Stimulated activated CD4-positive, alpha-beta T cell treated with anti-CD3 and anti-CD28 coated beads, Interleukin-1b, Interleukin-23, amount 100 ng/mL, for 24 hours (primary cell): ENCODE measurements at regions not wholly inside any gene's neighbourhood (a gene's known extent, or its start where the extent isn't known, plus 50 kb on each side); places are given as distances from the start of the nearest gene placed in this dataset.
"Not testable (repeated sequence)": the region's sequence is repeated elsewhere in the genome, so short reads cannot be mapped to it uniquely, and the experiment has no call there.

Experiments
- DNase-seq, 4 experiments: peaks; one replicate each; pipeline ENCODE4 v3.0.0-alpha.2; 2020; ENCODE audit warnings: low read depth in 4 of 4, low spot score in 1 of 4

GRCh38 chr17:62322313-62322712, 58.0 kb upstream of the EFCAB3 start:
- DNase-seq: no peak

GRCh38 chr17:62321451-62321850, 58.9 kb upstream of the EFCAB3 start:
- DNase-seq: no peak

- DNase-seq: no peak
Measured at GRCh38 chr17:62319846-62320245, 60.5 kb upstream of the EFCAB3 start.

GRCh38 chr17:62309396-62309795, 71.0 kb upstream of the EFCAB3 start:
- no peak for DNase-seq

- no peak for DNase-seq
Measured at GRCh38 chr17:62307196-62307595, 73.2 kb upstream of the EFCAB3 start.

- DNase-seq: no peak
Measured at GRCh38 chr17:62303476-62303875, 76.9 kb upstream of the EFCAB3 start.

GRCh38 chr17:62300697-62301096, 79.7 kb upstream of the EFCAB3 start:
- no peak for DNase-seq

GRCh38 chr17:62275290-62275689, 105.1 kb upstream of the EFCAB3 start:
- DNase-seq: not testable (repeated sequence)

- not testable (repeated sequence) for DNase-seq
Measured at GRCh38 chr17:62268361-62268760, 112.0 kb upstream of the EFCAB3 start.

GRCh38 chr17:62264974-62265373, 115.4 kb upstream of the EFCAB3 start:
- not testable (repeated sequence) for DNase-seq

GRCh38 chr17:62255791-62256190, 124.6 kb upstream of the EFCAB3 start:
- not testable (repeated sequence) for DNase-seq

GRCh38 chr17:62242076-62242475, 138.3 kb upstream of the EFCAB3 start:
- DNase-seq: not testable (repeated sequence)

GRCh38 chr17:62239569-62239968, 140.8 kb upstream of the EFCAB3 start:
- DNase-seq: not testable (repeated sequence)

- DNase-seq: not testable (repeated sequence)
Measured at GRCh38 chr17:62238551-62239338, 141.6 kb upstream of the EFCAB3 start.

GRCh38 chr17:62233822-62234481, 146.4 kb upstream of the EFCAB3 start:
- DNase-seq: not testable (repeated sequence)

GRCh38 chr17:62231293-62231692, 149.1 kb upstream of the EFCAB3 start:
- not testable (repeated sequence) for DNase-seq

- DNase-seq: peak in 1 of 4 experiments; percentile 0
Measured at GRCh38 chr17:62226610-62227240, 153.6 kb upstream of the EFCAB3 start.

- not testable (repeated sequence) for DNase-seq
Measured at GRCh38 chr17:62223585-62223984, 156.8 kb upstream of the EFCAB3 start.

- no peak for DNase-seq
Measured at GRCh38 chr17:62219221-62219899, 154.3 kb upstream of the MED13 start.

GRCh38 chr17:62216847-62217246, 151.8 kb upstream of the MED13 start:
- no peak for DNase-seq

GRCh38 chr17:62215891-62216290, 150.8 kb upstream of the MED13 start:
- DNase-seq: not testable (repeated sequence)
